NB4 (cell line): ENCODE measurements at regions not wholly inside any gene's neighbourhood (a gene's known extent, or its start where the extent isn't known, plus 50 kb on each side); places are given as distances from the start of the nearest gene placed in this dataset.

Experiments
- MYC ChIP-seq: IDR thresholded peaks from 2 replicates; pipeline ENCODE4 v1.6.1; 2011; ENCODE audit warnings: low read depth, low read length
- TF ChIP-seq, protein P1 (sequence below): IDR thresholded peaks from one replicate; pipeline ENCODE4 v1.5.1; 2012; ENCODE audit warnings: low read depth, low read length

DNA sequence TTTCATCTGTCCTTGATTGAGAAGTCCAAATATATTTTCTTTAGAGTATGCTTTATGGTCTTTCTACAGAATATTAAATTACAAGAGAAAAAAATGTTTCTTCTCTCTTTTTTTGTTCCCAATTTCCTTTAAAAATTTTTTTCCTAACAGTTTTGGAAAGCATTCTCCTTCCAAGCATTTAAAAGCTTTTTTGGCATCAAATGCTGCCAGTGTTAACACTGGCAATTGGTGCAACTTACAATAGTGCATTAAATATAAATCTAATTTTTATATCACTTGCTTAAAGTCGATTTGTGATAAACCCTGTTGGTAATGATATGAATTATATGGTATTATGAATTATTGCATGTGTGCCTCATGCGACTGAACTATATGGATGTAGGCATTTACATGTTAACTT, 165.9 kb upstream of the ELL2 start:
- TF ChIP-seq, protein P1, sequence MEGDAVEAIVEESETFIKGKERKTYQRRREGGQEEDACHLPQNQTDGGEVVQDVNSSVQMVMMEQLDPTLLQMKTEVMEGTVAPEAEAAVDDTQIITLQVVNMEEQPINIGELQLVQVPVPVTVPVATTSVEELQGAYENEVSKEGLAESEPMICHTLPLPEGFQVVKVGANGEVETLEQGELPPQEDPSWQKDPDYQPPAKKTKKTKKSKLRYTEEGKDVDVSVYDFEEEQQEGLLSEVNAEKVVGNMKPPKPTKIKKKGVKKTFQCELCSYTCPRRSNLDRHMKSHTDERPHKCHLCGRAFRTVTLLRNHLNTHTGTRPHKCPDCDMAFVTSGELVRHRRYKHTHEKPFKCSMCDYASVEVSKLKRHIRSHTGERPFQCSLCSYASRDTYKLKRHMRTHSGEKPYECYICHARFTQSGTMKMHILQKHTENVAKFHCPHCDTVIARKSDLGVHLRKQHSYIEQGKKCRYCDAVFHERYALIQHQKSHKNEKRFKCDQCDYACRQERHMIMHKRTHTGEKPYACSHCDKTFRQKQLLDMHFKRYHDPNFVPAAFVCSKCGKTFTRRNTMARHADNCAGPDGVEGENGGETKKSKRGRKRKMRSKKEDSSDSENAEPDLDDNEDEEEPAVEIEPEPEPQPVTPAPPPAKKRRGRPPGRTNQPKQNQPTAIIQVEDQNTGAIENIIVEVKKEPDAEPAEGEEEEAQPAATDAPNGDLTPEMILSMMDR = no peak
- no peak for TF ChIP-seq MYC
